ENCODE measurements at regions not wholly inside any gene's neighbourhood (a gene's known extent, or its start where the extent isn't known, plus 50 kb on each side); places are given as distances from the start of the nearest gene placed in this dataset.

- peak; percentile 14 for DNase-seq
Measured at GRCh38 chr2:150208689-150209088, 278.8 kb downstream of the RND3 start.

DNA sequence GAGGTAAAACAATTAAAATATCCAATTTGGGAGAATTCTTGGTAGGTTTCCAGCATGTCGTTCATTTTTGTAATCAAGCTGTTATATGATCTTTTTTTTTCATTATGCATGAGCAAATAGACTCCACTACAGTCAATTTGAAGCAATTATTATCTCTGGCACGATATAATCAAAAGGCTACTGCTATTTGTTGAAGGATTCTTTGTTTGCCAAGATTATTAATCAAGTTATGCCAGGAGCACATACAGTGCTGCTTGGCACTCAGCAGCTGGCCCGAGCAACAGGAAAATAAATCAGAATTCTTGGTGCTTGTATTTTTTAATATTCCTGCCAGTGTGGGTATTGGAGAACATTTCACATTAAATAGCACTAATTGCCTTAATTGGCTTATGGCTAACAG, 279.5 kb downstream of the RND3 start:
- DNase-seq = no peak

DNA sequence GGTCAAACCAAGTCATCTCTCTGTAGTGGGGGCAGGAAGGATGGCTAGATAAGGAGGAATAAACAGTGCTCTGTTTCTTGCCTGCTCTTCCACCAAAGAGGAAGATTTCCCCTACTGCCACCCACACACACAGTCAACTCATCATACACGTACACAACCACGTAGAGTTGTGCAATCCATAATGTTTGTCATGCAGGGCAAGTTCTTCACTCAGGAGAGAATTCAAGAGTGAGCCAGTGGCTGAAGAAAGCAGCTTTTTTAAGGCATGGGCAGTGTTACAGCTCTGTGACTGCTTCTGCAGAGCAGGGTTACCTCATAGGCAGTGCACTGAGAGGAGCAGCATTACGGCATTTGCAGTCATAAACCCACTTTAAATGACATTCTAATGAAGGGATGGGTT, 283.0 kb downstream of the RND3 start:
- DNase-seq = peak; percentile 54

DNA sequence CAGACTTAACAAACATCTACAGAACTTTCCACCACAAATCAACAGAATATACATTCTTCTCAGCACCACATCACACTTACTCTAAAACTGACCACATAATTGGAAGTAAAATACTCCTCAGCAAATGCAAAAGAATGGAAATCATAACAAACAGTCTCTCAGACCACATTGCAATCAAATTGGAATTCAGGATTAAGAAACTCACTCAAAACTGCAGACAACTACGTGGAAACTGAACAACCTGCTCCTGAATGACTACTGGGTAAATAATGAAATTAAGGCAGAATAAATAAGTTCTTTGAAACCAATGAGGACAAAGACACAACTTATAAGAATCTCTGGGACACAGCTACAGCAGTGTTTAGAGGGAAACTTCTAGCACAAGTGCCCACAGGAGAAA, 292.7 kb downstream of the RND3 start:
- peak; percentile 40 for DNase-seq

DNA sequence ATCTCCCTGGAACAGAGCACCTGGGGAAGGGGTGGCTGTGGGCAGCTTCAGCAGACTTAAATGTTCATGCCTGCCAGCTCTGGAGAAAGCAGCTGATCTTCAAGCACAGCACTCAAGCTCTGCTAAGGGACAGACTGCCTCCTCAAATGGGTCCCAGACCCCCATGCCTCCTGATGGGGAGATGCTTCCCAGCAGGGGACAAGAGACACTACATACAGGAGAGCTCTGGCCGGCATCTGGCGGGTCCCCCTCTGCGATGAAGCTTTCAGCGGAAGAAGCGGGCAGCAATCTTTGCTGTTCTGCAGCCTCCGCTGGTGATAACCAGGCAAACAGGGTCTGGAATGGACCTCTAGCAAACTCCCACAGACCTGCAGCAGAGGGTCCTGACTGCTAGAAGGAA, 294.8 kb downstream of the RND3 start:
- DNase-seq = no peak

DNA sequence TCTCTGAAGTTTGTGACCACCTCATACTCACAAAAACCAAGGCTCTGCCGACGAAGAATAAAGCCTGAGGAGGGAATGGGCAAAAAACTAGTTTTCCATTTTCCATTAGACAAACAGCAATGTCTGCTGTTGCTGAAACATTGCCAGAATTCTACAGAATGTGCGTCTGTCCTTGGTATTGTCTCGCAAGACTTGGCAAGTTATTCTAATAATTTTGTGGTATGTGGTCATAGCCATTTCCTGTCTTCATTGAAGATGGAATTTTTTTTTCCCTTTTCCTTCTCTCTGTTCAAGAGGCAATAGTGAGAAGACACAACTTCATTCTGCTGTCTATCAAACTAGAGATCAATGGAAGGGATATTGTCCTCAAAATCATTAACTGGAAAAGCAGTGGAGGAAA, 296.1 kb downstream of the RND3 start:
- peak; percentile 88 for DNase-seq

DNA sequence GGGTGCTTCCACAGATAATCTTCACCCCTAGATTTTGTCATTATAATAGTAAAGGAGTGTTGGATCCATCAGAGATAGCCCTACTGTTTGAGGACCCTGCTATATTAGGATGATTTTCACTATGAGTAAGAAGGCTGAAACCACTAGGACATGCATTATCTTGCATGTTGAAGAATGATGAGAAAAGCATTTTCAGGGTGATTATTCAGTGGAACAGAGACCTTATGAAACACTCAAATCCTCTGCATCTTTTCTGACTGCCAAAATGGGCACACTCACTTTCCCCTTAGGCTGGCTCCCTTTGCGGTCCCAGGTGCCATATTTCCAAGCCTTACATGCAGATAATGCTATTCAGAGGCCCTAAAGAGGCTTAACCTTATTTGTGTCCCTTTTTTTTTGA, 296.9 kb downstream of the RND3 start:
- no peak for DNase-seq

GRCh38 chr2:150188800-150189199, 298.7 kb downstream of the RND3 start:
- DNase-seq = no peak

DNA sequence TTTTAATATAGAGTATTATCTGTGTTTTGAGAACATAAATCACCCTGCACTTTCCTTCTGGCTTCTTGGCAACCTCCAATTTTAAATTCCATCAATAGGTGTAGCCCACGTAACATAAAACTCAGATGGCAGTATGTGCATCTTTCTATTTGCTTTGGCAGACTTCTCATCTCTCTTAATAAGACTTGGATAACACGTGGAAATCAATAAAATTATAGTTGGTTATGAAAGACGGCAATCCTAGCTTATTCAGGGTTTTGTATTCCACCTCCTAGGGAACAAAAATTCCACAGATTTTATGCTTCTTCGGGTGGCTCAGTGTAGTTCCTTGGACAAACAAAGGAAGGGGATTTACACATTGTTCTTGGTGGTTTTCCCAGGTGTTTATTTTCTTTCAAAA, 299.3 kb downstream of the RND3 start:
- peak; percentile 31 for DNase-seq

GRCh38 chr2:150182566-150183235, 304.8 kb downstream of the RND3 start:
- no peak for DNase-seq

DNA sequence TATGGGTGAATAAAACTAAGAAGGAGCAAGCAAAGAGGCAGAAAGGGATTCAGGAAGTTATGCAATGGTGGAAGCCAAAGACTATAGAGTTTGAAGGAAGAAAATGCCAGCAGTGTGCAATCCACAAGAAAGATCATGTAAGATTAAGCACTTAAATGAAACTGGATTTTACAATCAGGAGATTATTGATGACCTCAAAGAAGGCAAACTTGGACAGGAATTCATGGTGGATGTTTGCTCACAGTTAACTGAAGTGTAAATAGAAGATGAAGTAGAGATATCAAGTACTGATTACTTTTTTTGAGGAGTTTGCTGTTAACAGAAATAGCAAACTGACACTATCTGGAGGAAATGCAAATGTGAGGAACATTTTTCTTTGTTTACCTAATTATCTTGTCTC, 308.9 kb downstream of the RND3 start:
- DNase-seq = no peak

GRCh38 chr2:150174971-150175421, 312.5 kb downstream of the RND3 start:
- DNase-seq = no peak

DNA sequence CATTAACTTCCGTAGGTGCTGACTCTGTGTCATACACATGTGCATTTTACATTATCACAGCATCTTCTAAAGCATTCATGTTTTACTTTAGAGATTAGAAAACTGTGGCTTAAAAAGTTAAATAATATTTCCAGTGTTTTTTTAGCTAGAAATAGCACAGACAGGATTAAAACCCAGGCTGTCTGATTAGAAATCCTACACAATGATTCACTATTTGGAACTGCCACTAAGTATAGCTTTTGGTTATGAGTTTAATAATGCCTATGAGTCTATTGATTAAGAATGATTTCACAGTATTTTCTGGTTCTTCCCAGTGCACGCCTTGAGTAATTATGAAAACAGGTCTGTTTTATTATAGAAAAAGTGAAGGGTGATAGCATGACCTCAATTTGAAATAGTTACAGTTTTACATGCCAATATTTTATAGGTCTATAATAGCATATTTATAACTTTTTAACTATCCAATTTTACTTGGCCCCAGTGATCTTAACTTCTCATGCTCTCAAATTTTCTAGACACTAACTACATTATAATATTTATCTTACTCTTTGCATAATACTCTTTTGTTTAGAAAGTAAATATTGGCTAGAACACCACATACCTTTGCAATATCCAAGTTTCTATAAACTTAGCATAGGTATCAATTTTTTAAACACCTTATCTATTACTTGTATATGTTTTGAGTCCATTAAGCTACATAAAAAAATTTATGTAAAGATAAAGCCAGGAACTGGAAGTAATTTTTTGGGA, 313.2 kb downstream of the RND3 start:
- peak; percentile 35 for DNase-seq

- no peak for DNase-seq
Measured at GRCh38 chr2:150171065-150171548, 316.4 kb downstream of the RND3 start.

GRCh38 chr2:150169237-150169629, 318.2 kb downstream of the RND3 start:
- DNase-seq = peak; percentile 66

DNA sequence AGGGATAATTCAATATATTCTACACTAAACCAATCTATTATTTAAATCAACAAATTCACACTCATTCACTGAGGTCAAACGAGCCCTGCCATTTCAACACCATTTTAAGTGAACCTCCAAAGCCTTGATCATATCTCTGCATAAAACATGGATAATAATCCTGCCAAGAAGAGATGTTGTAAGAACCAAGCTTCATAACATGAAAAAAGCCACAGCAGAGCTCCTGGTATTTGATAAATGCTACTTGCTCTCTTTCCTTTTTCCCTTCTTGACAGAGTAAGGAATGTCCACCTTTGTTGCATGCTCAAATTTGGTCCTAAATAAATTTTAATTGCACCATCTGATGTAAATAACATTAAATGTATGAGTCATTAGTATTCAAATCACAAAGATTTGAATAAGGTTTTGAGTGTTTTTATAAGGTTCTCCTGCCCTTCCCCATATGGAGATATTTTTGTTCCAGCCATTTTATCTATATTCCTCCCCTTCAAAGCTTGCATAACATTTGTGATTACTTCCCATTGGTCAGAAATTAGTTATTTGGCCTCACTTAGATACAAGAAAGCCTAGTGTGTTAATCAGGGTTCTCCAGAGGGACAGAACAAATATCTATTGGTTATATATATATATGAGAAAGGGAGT, 318.8 kb downstream of the RND3 start:
- peak; percentile 35 for DNase-seq

DNA sequence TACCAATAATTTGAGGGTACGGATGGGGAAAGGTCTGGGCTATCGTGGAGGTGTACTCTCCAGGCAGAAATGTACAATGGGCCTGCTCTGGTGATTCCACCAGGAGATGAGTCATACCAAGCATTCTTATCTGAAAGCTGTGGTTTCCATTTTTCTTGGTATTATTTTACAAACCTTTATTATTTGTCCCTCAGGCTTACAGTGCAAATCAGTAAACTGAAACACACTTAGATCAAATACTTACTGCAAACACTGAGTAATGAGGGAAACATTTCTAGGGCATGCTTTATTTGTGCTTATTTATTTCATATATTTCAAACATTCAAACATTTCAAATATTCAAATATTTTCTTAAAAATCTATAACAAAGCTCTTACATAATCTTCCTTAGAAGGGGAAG, 319.8 kb downstream of the RND3 start:
- peak; percentile 61 for DNase-seq

DNA sequence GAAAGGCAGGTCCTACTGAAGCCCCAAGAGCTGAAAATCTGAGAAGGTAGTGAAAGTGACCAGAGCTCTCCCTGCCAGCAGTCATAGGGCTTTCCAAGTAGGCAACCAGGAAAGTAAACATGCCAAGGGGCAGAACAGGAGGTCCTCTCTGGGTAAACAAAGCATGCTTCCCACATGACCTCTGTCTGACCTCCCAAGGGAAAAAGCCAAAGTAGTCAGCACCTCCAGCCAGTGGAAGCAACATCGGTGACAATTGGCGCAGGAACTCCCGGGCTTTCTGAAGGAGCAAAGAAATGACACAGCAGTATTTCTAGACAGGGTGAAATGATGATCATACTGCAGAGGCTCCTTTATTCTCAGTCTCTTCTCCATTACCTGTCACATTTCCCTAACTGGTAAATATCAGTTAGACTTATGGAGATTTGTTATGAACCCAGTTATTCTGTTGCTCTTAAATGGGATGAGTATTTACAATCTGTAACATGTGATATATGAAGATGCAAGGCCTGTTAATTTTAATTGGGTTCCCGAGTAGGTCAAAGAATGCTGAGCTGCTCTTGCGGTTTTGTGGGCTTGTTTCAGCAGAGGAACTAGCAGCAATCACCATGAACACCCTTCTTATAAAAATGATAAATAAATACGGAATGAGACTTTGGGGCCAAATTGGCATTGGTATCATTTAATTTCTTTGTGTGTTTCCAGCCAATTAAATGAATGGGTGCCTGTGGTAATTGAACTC, 321.0 kb downstream of the RND3 start:
- DNase-seq = peak; percentile 17

- DNase-seq = peak; percentile 60
Measured at GRCh38 chr2:150165988-150166312, 321.5 kb downstream of the RND3 start.

DNA sequence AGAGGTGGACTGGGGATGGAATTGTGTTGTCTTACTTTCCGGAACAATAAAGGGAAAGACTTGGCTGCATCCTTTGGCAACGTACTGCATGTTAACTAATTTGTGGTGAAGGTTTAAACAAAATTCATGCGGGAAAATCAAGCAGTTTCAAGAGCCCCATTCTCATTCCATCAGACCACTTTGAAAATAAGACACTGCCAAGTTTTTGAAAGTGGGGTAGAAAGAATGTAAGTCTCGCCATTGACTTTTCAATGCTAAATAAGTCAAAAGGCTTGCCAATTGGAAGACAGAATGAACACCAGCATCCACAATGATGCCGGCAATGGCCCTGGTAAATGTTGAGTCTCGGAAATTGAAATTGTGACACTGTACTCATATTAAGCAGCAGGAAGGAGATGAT, 322.0 kb downstream of the RND3 start:
- DNase-seq = peak; percentile 61

GRCh38 chr2:150162241-150162942, 325.1 kb downstream of the RND3 start:
- DNase-seq = no peak

GRCh38 chr2:150160058-150160457, 327.4 kb downstream of the RND3 start:
- peak; percentile 71 for DNase-seq
